Epithelial cell of proximal tubule (primary cell): ENCODE measurements at regions not wholly inside any gene's neighbourhood (a gene's known extent, or its start where the extent isn't known, plus 50 kb on each side); places are given as distances from the start of the nearest gene placed in this dataset.

ENCODE experiments used
- DNase-seq: peaks from one replicate; pipeline ENCODE4 v3.0.0-alpha.2; 2011; ENCODE audit warnings: low read depth
- H3K4me3 ChIP-seq: 2 replicates; pipeline ENCODE4 v1.5.1; 2011; ENCODE audit warnings: low read depth, mild to moderate bottlenecking, low read length
- TF ChIP-seq, protein P1 (sequence below): conservative IDR thresholded peaks from 2 replicates; pipeline ENCODE4 v1.5.1; 2012; ENCODE audit warnings: low read depth, mild to moderate bottlenecking, low read length

DNA sequence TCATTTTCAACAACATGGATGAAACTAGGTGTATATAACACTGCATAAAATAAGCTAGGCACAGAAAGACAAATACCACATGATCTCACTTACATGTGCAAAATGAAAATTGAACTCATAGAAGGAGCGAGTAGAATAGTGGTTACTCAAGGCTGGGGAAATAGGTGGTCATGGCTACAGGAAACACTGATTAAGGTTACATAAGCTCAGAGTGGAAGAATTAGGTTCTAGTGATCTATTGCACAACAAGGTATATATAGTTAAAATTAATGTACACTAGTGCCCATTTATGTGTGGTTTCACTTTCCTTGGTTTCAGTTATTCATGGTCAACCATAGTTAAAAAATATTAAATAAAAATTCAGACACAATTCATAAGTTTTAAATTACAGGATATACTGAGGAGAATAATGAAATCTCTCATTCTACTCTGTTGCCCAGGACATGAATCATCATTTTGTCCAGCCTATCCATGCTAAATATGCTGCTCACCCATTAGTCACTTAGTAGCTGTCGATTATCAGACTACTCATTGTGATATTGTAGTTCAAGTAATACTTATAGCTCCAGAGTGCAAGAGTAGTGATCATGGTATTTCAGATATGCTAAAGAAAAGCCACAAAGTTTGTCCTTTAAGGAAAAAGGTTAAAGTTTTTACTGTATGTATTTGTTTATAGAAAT is 1530.9 kb upstream of the LRRTM1 start:
- no peak overlapping the region for H3K4me3 ChIP-seq
- TF ChIP-seq, protein P1, sequence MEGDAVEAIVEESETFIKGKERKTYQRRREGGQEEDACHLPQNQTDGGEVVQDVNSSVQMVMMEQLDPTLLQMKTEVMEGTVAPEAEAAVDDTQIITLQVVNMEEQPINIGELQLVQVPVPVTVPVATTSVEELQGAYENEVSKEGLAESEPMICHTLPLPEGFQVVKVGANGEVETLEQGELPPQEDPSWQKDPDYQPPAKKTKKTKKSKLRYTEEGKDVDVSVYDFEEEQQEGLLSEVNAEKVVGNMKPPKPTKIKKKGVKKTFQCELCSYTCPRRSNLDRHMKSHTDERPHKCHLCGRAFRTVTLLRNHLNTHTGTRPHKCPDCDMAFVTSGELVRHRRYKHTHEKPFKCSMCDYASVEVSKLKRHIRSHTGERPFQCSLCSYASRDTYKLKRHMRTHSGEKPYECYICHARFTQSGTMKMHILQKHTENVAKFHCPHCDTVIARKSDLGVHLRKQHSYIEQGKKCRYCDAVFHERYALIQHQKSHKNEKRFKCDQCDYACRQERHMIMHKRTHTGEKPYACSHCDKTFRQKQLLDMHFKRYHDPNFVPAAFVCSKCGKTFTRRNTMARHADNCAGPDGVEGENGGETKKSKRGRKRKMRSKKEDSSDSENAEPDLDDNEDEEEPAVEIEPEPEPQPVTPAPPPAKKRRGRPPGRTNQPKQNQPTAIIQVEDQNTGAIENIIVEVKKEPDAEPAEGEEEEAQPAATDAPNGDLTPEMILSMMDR = no peak
- peak; percentile 7 for DNase-seq

DNA sequence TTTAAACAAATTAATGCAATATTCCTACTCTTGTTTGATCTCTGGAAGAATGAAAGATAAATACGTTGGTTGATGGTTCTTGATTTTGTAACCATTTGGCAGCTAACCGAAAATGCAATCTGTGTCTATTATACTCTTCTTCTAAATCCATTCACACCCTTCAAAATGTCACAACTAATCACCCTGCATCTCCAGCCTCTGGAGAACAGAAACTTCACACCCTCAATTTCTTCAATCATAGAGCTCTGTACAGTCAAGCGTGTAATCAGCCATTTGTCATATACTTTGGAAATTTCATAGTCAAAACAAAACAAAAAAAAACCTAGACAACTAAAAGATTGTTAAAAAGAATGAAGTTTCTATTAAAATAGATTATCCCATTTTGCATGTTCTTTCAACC is 1482.3 kb upstream of the LRRTM1 start:
- TF ChIP-seq, protein P1 = no peak
- DNase-seq = no peak
- H3K4me3 ChIP-seq = no peak overlapping the region

DNA sequence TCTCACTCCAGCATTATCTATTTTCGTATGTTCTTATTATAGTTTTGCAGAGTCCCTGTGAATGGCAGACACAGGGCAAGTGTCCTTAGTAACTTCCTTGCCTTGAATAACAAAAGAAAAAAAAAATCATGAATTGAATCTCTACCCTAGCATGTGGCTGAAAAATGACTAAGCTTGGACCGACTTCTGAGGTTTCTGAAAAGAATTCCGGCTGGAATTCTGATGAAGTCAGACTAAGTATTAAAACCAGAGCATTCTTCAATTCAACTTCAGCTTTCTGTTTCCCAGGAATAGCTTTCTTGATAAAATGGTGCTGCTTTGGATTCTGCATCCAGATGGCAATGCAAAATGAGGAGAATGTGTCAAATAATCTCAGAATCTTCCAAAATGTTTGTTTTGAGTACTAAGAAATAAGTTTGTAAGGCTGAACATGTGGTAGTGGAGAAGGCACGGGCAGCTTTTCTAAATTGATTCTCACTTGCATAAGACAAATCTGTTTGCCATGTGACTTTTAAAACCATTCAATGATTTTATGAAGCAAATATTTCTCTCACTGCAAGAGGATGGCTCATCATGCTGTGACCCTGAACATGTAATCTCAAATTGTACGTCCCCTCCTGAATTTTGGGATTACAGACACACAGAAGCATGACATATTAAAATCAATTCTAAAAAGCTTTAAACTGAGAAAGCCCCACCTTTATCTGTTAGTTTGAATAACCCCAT is 1462.8 kb upstream of the LRRTM1 start:
- DNase-seq = no peak
- TF ChIP-seq, protein P1 = no peak
- H3K4me3 ChIP-seq = no peak overlapping the region

DNA sequence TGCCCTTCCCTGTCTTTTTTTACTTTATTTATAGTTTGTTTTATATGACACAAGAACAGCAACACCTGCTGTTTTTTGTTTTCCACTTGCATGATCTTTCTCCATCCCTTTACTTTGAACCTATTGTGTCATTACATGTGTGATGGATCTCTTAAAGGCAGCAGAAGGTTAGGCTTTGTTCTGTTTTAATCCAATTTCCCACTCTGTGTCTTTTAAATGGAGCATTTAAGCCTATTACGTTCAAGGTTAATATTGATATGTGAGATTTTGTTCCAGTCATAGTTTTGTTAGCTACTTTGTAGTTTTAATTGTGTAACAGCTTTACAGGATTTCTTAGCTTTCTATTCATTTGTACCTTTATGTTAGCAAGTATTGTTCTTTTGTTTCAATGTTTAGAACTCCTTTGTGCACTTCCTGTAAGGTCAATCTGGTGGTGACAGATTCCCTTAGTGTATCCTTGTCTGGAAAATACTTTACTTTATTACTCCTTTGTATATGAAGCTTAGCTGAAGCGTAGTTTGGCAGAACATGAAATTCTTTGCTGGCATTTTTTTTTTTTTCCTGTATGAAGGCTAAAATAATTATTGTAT is 1443.0 kb upstream of the LRRTM1 start:
- no peak overlapping the region for H3K4me3 ChIP-seq
- DNase-seq = no peak
- TF ChIP-seq, protein P1 = no peak

DNA sequence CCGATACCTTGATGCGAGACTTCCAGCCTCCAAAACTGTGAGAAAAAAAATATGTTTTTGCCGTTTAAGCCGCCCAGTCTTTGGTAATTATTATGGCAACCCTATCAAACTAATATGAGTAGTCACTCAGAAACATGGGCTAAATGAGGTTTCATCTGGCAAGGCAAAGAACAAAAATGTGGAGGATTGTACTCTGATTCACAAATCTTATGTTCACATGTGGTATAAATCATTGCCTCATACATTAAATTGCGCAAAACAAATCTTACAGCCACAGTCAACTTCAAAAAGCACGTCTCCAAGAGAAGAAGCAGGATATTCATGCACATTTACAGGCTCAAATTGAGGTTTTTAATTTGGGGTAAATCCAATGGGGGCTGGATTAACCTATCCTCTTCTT is 1435.4 kb upstream of the LRRTM1 start:
- H3K4me3 ChIP-seq = no peak overlapping the region
- TF ChIP-seq, protein P1 = no peak

DNA sequence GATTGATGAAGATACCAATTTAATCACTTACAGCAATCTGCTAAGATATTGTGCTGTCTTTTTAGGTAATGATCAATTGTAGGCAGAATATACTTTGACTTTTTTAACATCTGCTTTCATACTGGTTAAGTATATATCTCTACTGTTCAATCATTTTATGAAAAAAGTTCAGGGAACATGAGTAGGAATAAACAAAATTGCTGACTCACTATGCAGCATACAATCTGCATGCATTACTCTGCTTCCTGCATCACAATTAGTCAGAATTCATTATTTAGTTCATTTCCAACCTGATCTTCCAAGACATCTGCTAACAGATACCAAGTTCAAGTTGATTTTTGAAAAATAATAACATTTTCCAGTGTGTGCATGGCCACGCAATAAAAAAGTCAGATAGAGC is 1430.4 kb upstream of the LRRTM1 start:
- no peak for DNase-seq
- no peak overlapping the region for H3K4me3 ChIP-seq
- TF ChIP-seq, protein P1 = no peak

More for the DNA sequence above, 1435.4 kb upstream of the LRRTM1 start:
- DNase-seq = no peak
